K562 (cell line): ENCODE measurements at regions not wholly inside any gene's neighbourhood (a gene's known extent, or its start where the extent isn't known, plus 50 kb on each side); places are given as distances from the start of the nearest gene placed in this dataset.

Experiments used
- ATAC-seq: fragments of 200-7000 bp; cut with Tn5 transposase; 3 replicates; pipeline ENCODE4 v1.9.1; 2020; ENCODE audit warnings: moderate library complexity
- BruUV-seq: library from RNA; stranded (reverse); fragments of 400-500 nt; replicated peaks from 2 replicates; lab custom pipeline; 2021; lab: Mats Ljungman, UMichigan
- CTCF ChIA-PET: fragments of 300-600 bp; formaldehyde crosslinking; extraction: SDS; loops from one replicate; lab custom pipeline; 2021; ENCODE audit warnings: low intra/inter-chr PET ratio; lab: Yijun Ruan, JAX
- POLR2A ChIA-PET: fragments of 300-600, 350-650 bp; sonication (Branson Sonifier 250); formaldehyde crosslinking; extraction: SDS; loops from one replicate; lab custom pipeline; 2021; ENCODE audit warnings: antibody characterized with exemption, inconsistent platforms; lab: Yijun Ruan, JAX
- DNase-seq, 4 experiments: peaks; one replicate each; pipeline versions ENCODE4 v3.0.0 to v3.0.0-alpha.2; 2011 to 2018; ENCODE audit warnings: low spot score in 3 of 4, mixed read lengths in 3 of 4; ENCODE audit errors: extremely low read depth in 1 of 4
- FAIRE-seq: peaks from 2 replicates; lab custom pipeline; 2011; peaks lifted over from hg19 to GRCh38; lab: Jason Lieb, UNC
- H2AFZ ChIP-seq: 2 replicates; pipeline ENCODE4 v1.6.0; 2011; ENCODE audit warnings: low read depth, low read length, control low read depth, inconsistent platforms
- H3K27ac ChIP-seq: fragments of 200-600 bp; 3 replicates; pipeline ENCODE4 v1.8.0; 2011; ENCODE audit warnings: low read depth, mild to moderate bottlenecking, control low read depth, inconsistent platforms, low read length, moderate library complexity, mixed read lengths; ENCODE audit errors: extremely low read depth
- H3K27me3 ChIP-seq, 2 experiments: fragments of 300-600 bp in 1 of 2; 2 replicates in 1 of 2; 3 replicates in 1 of 2; pipeline versions ENCODE4 v1.6.0 to v1.8.0; 2011; ENCODE audit warnings: inconsistent platforms in 2 of 2, low read length in 2 of 2, mild to moderate bottlenecking in 1 of 2, mixed read lengths in 1 of 2, moderate library complexity in 1 of 2; ENCODE audit not compliant: control insufficient read depth in 2 of 2, insufficient read depth in 2 of 2
- H3K36me3 ChIP-seq: fragments of 300-600 bp; 3 replicates; pipeline ENCODE4 v1.8.0; 2011; ENCODE audit warnings: mild to moderate bottlenecking, low read length, inconsistent platforms; ENCODE audit not compliant: control insufficient read depth, insufficient read depth
- H3K4me1 ChIP-seq, 2 experiments: fragments of 200-600 bp in 1 of 2; replicated peaks in 1 of 2; 2 replicates in 1 of 2; 3 replicates in 1 of 2; pipeline versions ENCODE4 v1.5.1 to v1.8.0; 2011; ENCODE audit warnings: inconsistent platforms in 2 of 2, low read length in 2 of 2, mild to moderate bottlenecking in 1 of 2, mixed read lengths in 1 of 2, moderate library complexity in 1 of 2; ENCODE audit not compliant: control insufficient read depth in 2 of 2, insufficient read depth in 2 of 2
- H3K4me2 ChIP-seq: 2 replicates; pipeline ENCODE4 v1.6.1; 2011; ENCODE audit warnings: low read length, control low read depth, inconsistent platforms, mixed read lengths; ENCODE audit not compliant: insufficient read depth
- H3K4me3 ChIP-seq: fragments of 200-600 bp; sonication (generic), shearing (Covaris generic); 2 replicates; pipeline ENCODE4 v1.5.1; 2016; ENCODE audit warnings: control low read depth, inconsistent platforms
- H3K79me2 ChIP-seq: fragments of 200-600 bp; 3 replicates; pipeline ENCODE4 v1.8.0; 2011; ENCODE audit warnings: low read length, inconsistent platforms; ENCODE audit not compliant: control insufficient read depth, insufficient read depth
- H3K9ac ChIP-seq, 2 experiments: 2 replicates each; pipeline versions ENCODE4 v1.6.0 to v1.6.1; 2011; ENCODE audit warnings: low read depth in 2 of 2, low read length in 2 of 2, control low read depth in 1 of 2, inconsistent platforms in 1 of 2, mild to moderate bottlenecking in 1 of 2, mixed read lengths in 1 of 2; ENCODE audit not compliant: insufficient read depth in 1 of 2
- H3K9me1 ChIP-seq: one replicate; pipeline ENCODE4 v1.6.0; 2011; ENCODE audit warnings: inconsistent platforms, mild to moderate bottlenecking, low read length, moderate library complexity; ENCODE audit not compliant: control insufficient read depth, insufficient read depth
- H3K9me3 ChIP-seq: replicated peaks from 2 replicates; pipeline ENCODE4 v1.5.1; 2011; ENCODE audit warnings: low read depth, low read length, inconsistent platforms; ENCODE audit not compliant: control insufficient read depth, insufficient read depth
- H4K20me1 ChIP-seq: replicated peaks from 2 replicates; pipeline ENCODE4 v1.6.1; 2011; ENCODE audit warnings: low read length, inconsistent platforms, mixed read lengths; ENCODE audit not compliant: control insufficient read depth, insufficient read depth
- ATF7 ChIP-seq: fragments of 450-650 bp; IDR thresholded peaks from 2 replicates; pipeline ENCODE4 v1.7.1; 2014; ENCODE audit warnings: mild to moderate bottlenecking, moderate library complexity
- BHLHE40 ChIP-seq: IDR thresholded peaks from 2 replicates; pipeline ENCODE4 v1.6.1; 2011; ENCODE audit warnings: low read length, improper control_type of control experiment
- CC2D1A ChIP-seq: fragments of 450-650 bp; IDR thresholded peaks from 2 replicates; pipeline ENCODE4 v1.6.1; 2017; ENCODE audit warnings: mild to moderate bottlenecking
- CXXC5 ChIP-seq: fragments of 250-450 bp; sonication (Bioruptor Pico); IDR thresholded peaks from 2 replicates; pipeline ENCODE4 v1.8.0; 2022; ENCODE audit warnings: inconsistent platforms, mild to moderate bottlenecking, moderate library complexity
- ERF ChIP-seq: fragments of 450-650 bp; formaldehyde crosslinking; IDR thresholded peaks from 2 replicates; pipeline ENCODE4 v1.4.0; 2020; ENCODE audit warnings: mild to moderate bottlenecking, mixed read lengths
- FOXK2 ChIP-seq, 2 experiments: fragments of 450-650 bp; IDR thresholded peaks in 1 of 2; conservative IDR thresholded peaks in 1 of 2; 2 replicates each; pipeline ENCODE4 v1.6.1; 2016; ENCODE audit warnings: low read depth in 2 of 2, mild to moderate bottlenecking in 1 of 2
- HEY1 ChIP-seq: fragments of 250-450 bp; sonication (Bioruptor Pico); IDR thresholded peaks from 2 replicates; pipeline ENCODE4 v1.5.0; 2020; ENCODE audit warnings: mild to moderate bottlenecking, moderate library complexity, borderline replicate concordance
- MBD2 ChIP-seq: sonication (generic); IDR thresholded peaks from 2 replicates; pipeline ENCODE4 v1.6.1; 2016; ENCODE audit warnings: low read depth, borderline replicate concordance
- NFIC ChIP-seq: fragments of 450-650 bp; IDR thresholded peaks from 2 replicates; pipeline ENCODE4 v1.6.1; 2017; ENCODE audit warnings: mild to moderate bottlenecking, inconsistent platforms
- NFIX ChIP-seq: fragments of 250-450 bp; sonication (Bioruptor Pico); IDR thresholded peaks from 2 replicates; pipeline ENCODE4 v1.4.0; 2020; ENCODE audit warnings: low read depth, mild to moderate bottlenecking, moderate library complexity
- RBM14 ChIP-seq: fragments of 200-400 bp; formaldehyde crosslinking; IDR thresholded peaks from 2 replicates; pipeline ENCODE4 v1.6.1; 2018; ENCODE audit warnings: low read depth, mild to moderate bottlenecking, low read length, moderate library complexity, borderline replicate concordance; ENCODE audit not compliant: insufficient read depth
- SMAD1 ChIP-seq: fragments of 150-350 bp; IDR thresholded peaks from 2 replicates; pipeline ENCODE4 v1.6.1; 2014; ENCODE audit warnings: low read length, low read depth; ENCODE audit not compliant: partially characterized antibody
- TEAD2 ChIP-seq: fragments of 450-650 bp; IDR thresholded peaks from 2 replicates; pipeline ENCODE4 v1.6.1; 2016; ENCODE audit warnings: missing genetic modification characterization, control low read depth, missing compliant biosample characterization
- ZNF232 ChIP-seq: sonication (generic); formaldehyde crosslinking; IDR thresholded peaks from 2 replicates; pipeline ENCODE4 v1.8.0; 2022; ENCODE audit warnings: mild to moderate bottlenecking, missing genetic modification reagents
- ZNF584 ChIP-seq: fragments of 200-800 bp; sonication (Bioruptor generic); IDR thresholded peaks from 2 replicates; pipeline ENCODE4 v1.6.1; 2016; ENCODE audit warnings: low read depth, mild to moderate bottlenecking, missing genetic modification characterization, missing compliant biosample characterization
- ZNF77 ChIP-seq: fragments of 250-450 bp; sonication (Bioruptor Pico); IDR thresholded peaks from 2 replicates; pipeline ENCODE4 v1.5.0; 2020
- WGBS: fragments of 100-300 bp; shearing (Covaris generic); methylation state at CpG from one replicate; pipeline ENCODE4 v1.1.6; 2016; ENCODE audit warnings: low coverage, mixed read lengths; ENCODE audit not compliant: insufficient coverage; ENCODE audit errors: missing lambda C conversion rate; 5-methylcytosine and 5-hydroxymethylcytosine counted together
- in situ Hi-C: fragments of 300-500 bp; cut with MboI; formaldehyde crosslinking; loops from 4 replicates; pipeline ENCODE4 v1.15.0; 2018; ENCODE audit warnings: inconsistent platforms, mixed read lengths
- intact Hi-C: fragments of 100-400 bp; cut with micrococcal nuclease; formaldehyde crosslinking; loops from 2 replicates; pipeline ENCODE4 v1.14.2; 2022
- TF ChIP-seq, protein P1 (sequence below): fragments of 250-450 bp; sonication (Bioruptor Pico); IDR thresholded peaks from 2 replicates; pipeline ENCODE4 v1.4.0; 2020; ENCODE audit warnings: borderline replicate concordance

DNA sequence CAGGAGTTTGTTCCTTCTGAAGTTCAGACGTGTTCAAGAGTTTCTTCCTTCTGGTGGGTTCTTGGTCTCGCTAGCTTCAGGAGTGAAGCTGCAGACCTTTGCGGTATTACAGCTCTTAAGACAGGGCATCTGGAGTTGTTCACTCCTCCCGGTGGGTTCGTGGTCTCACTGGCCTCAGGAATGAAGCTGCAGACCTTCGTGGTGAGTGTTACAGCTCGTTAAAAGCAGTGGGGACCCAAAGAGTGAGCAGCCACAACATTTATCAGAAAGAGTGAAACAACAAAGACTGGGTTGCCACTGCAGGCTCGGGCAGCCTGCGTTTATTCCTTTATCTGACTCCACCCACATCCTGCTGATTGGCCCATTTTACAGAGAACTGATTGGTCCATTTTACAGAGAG, 373.1 kb downstream of the ETS1 start:
- H3K4me2 ChIP-seq: no peak overlapping the region
- no peaks in the 10 kb centered on the region for H3K27me3 ChIP-seq
- no peaks in the 10 kb centered on the region for H3K79me2 ChIP-seq
- ATAC-seq (no peak), FAIRE-seq (no peak), DNase-seq (no peak)
- H4K20me1 ChIP-seq: no peaks in the 10 kb centered on the region
- BruUV-seq: no TSS peak
- no peak overlapping the region for H2AFZ ChIP-seq
- no peaks in the 10 kb centered on the region for H3K36me3 ChIP-seq
- intact Hi-C loops (no loop called here), in situ Hi-C loops (no loop called here)
- 1% methylated on average over 9 of the region's 9 CpGs for WGBS
- no peaks in the 10 kb centered on the region for H3K9me1 ChIP-seq
- H3K4me1 ChIP-seq: no peaks in the 10 kb centered on the region
- no peak overlapping the region for H3K27ac ChIP-seq
- peaks cover 2% of the 10 kb centered on the region; the same call in 1 of the 2 replicates for H3K9me3 ChIP-seq
- no peak overlapping the region for H3K9ac ChIP-seq
- no peak for TF ChIP-seq TEAD2 (tag)
- TF ChIP-seq HEY1: no peak
- no peak for TF ChIP-seq BHLHE40
- TF ChIP-seq, protein P1, sequence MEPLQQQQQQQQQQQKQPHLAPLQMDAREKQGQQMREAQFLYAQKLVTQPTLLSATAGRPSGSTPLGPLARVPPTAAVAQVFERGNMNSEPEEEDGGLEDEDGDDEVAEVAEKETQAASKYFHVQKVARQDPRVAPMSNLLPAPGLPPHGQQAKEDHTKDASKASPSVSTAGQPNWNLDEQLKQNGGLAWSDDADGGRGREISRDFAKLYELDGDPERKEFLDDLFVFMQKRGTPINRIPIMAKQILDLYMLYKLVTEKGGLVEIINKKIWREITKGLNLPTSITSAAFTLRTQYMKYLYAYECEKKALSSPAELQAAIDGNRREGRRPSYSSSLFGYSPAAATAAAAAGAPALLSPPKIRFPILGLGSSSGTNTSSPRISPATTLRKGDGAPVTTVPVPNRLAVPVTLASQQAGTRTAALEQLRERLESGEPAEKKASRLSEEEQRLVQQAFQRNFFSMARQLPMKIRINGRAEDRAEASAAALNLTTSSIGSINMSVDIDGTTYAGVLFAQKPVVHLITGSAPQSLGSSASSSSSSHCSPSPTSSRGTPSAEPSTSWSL (CRISPR knock-in tag): no peak
- no peak overlapping the region for H3K4me3 ChIP-seq
- POLR2A ChIA-PET: no interaction called here
- CTCF ChIA-PET: no interaction called here

DNA sequence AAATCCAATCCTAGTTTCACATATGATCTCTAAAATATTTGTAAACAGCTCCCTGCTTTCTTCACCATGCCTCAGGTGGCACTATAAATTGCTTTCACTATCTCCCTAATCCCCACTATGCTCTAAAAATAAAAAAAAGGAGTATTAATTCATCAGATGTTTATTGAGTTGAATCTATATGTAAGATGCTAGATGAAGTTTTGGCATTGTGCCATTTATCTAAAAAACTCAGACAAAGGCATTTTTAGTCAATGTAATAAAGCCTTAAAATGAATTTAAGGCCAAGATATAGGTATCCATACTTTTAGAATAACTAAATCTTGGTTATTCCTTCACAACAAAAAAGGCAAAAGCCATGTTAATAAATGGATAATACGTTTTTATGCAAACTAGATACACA, 373.9 kb downstream of the ETS1 start:
- no peaks in the 10 kb centered on the region for H4K20me1 ChIP-seq
- H3K27me3 ChIP-seq: no peaks in the 10 kb centered on the region
- ChIA-PET CTCF (no interaction called here), POLR2A (no interaction called here)
- no peaks in the 10 kb centered on the region for H3K36me3 ChIP-seq
- no TSS peak for BruUV-seq
- H3K9me3 ChIP-seq: peaks cover 2% of the 10 kb centered on the region; the same call in 1 of the 2 replicates
- no peak overlapping the region for H3K27ac ChIP-seq
- H3K4me1 ChIP-seq: no peaks in the 10 kb centered on the region
- WGBS: 0% methylated on average over 1 of the region's 1 CpG
- H2AFZ ChIP-seq: no peak overlapping the region
- in situ Hi-C loops: no loop called here
- no peak for FAIRE-seq
- no peak overlapping the region for H3K4me3 ChIP-seq
- no peaks in the 10 kb centered on the region for H3K79me2 ChIP-seq
- no peaks in the 10 kb centered on the region for H3K9me1 ChIP-seq
- no peak for ATAC-seq
- no peak overlapping the region for H3K9ac ChIP-seq
- intact Hi-C loops: no loop called here
- H3K4me2 ChIP-seq: no peak overlapping the region
- DNase-seq: no peak
- TF ChIP-seq ERF (CRISPR knock-in tag): no peak
- TF ChIP-seq NFIX (CRISPR knock-in tag): peak; percentile 58; the same call in 1 of the 2 replicates
- peak; percentile 67 for TF ChIP-seq NFIC
- TF ChIP-seq SMAD1: no peak
- TF ChIP-seq MBD2: no peak
- no peak for TF ChIP-seq FOXK2 (conservative IDR thresholded peaks at IDR 0.05 in 1 of 2, IDR thresholded peaks at IDR 0.05 in 1 of 2; ENCODE audit: low read depth in 2 of 2)
- no peak for TF ChIP-seq RBM14
- TF ChIP-seq ZNF232: no peak
- no peak for TF ChIP-seq ZNF584 (CRISPR knock-in tag)
- TF ChIP-seq CC2D1A: no peak
- no peak for TF ChIP-seq ZNF77 (CRISPR knock-in tag)
- TF ChIP-seq CXXC5 (CRISPR knock-in tag): no peak
- no peak for TF ChIP-seq ATF7
